K562 (cell line): ENCODE measurements at regions not wholly inside any gene's neighbourhood (a gene's known extent, or its start where the extent isn't known, plus 50 kb on each side); places are given as distances from the start of the nearest gene placed in this dataset.

Experiments used
- FOSL1 ChIP-seq: fragments of 200-800 bp; sonication (Bioruptor generic); conservative IDR thresholded peaks from 2 replicates; pipeline ENCODE4 v1.6.1; 2016; ENCODE audit warnings: missing genetic modification characterization, missing compliant biosample characterization
- GTF2F1 ChIP-seq: IDR thresholded peaks from 2 replicates; pipeline ENCODE4 v1.6.1; 2011; ENCODE audit warnings: low read depth, low read length, improper control_type of control experiment
- OTX1 ChIP-seq: fragments of 450-650 bp; formaldehyde crosslinking; IDR thresholded peaks from 2 replicates; pipeline ENCODE4 v1.4.0; 2022; ENCODE audit warnings: mild to moderate bottlenecking
- PCBP1 ChIP-seq: fragments of 200-400 bp; formaldehyde crosslinking; IDR thresholded peaks from 2 replicates; pipeline ENCODE4 v1.6.1; 2018; ENCODE audit warnings: mild to moderate bottlenecking, low read depth, low read length; ENCODE audit not compliant: poor library complexity, severe bottlenecking
- PHF8 ChIP-seq: fragments of 200-600 bp; sonication (generic); IDR thresholded peaks from 2 replicates; pipeline ENCODE4 v1.6.1; 2012; ENCODE audit warnings: mixed run types, mild to moderate bottlenecking, inconsistent platforms, low read length, moderate library complexity, borderline replicate concordance
- SRSF7 ChIP-seq: fragments of 200-400 bp; formaldehyde crosslinking; optimal IDR thresholded peaks from 2 replicates; pipeline ENCODE3; 2017; ENCODE audit warnings: mild to moderate bottlenecking, low read depth, low read length
- ZBTB40 ChIP-seq, 2 experiments: fragments of 450-650 bp in 1 of 2; sonication (generic) in 1 of 2; formaldehyde crosslinking in 1 of 2; IDR thresholded peaks; 2 replicates each; pipeline versions ENCODE4 v1.7.1 to v1.9.0; 2016 to 2022; ENCODE audit warnings: inconsistent platforms in 1 of 2, mild to moderate bottlenecking in 1 of 2, missing genetic modification reagents in 1 of 2
- ZNF766 ChIP-seq: fragments of 200-800 bp; sonication (Bioruptor generic); conservative IDR thresholded peaks from 2 replicates; pipeline ENCODE4 v1.6.1; 2016; ENCODE audit warnings: missing genetic modification characterization, missing compliant biosample characterization
- TF ChIP-seq, protein P1 (sequence below): fragments of 450-650 bp; IDR thresholded peaks from 2 replicates; pipeline ENCODE4 v1.6.1; 2017; ENCODE audit warnings: mild to moderate bottlenecking, moderate library complexity
- TF ChIP-seq, protein P2 (sequence below): fragments of 250-450 bp; sonication (Bioruptor Pico); IDR thresholded peaks from 2 replicates; pipeline ENCODE4 v1.8.0; 2022; ENCODE audit warnings: moderate library complexity, mild to moderate bottlenecking, inconsistent platforms

- TF ChIP-seq ZBTB40 (IDR thresholded peaks at IDR 0.05), result no peak
- no peak for TF ChIP-seq ZBTB40 (CRISPR knock-in tag; IDR thresholded peaks at IDR 0.05)
- TF ChIP-seq OTX1 (CRISPR knock-in tag), result no peak
- TF ChIP-seq, protein P1, sequence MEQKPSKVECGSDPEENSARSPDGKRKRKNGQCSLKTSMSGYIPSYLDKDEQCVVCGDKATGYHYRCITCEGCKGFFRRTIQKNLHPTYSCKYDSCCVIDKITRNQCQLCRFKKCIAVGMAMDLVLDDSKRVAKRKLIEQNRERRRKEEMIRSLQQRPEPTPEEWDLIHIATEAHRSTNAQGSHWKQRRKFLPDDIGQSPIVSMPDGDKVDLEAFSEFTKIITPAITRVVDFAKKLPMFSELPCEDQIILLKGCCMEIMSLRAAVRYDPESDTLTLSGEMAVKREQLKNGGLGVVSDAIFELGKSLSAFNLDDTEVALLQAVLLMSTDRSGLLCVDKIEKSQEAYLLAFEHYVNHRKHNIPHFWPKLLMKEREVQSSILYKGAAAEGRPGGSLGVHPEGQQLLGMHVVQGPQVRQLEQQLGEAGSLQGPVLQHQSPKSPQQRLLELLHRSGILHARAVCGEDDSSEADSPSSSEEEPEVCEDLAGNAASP, result no peak
- no peak for TF ChIP-seq ZNF766
- TF ChIP-seq PCBP1, result no peak
- no peak for TF ChIP-seq GTF2F1
- TF ChIP-seq, protein P2, sequence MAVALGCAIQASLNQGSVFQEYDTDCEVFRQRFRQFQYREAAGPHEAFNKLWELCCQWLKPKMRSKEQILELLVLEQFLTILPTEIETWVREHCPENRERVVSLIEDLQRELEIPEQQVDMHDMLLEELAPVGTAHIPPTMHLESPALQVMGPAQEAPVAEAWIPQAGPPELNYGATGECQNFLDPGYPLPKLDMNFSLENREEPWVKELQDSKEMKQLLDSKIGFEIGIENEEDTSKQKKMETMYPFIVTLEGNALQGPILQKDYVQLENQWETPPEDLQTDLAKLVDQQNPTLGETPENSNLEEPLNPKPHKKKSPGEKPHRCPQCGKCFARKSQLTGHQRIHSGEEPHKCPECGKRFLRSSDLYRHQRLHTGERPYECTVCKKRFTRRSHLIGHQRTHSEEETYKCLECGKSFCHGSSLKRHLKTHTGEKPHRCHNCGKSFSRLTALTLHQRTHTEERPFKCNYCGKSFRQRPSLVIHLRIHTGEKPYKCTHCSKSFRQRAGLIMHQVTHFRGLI, result no peak
- TF ChIP-seq SRSF7, result no peak
- TF ChIP-seq PHF8, result no peak
- no peak for TF ChIP-seq FOSL1 (tag)
Measured at GRCh38 chr12:43289426-43289801, 262.6 kb downstream of the ADAMTS20 start (continued).
